T-helper 17 cell (primary cell): ENCODE measurements at regions not wholly inside any gene's neighbourhood (a gene's known extent, or its start where the extent isn't known, plus 50 kb on each side); places are given as distances from the start of the nearest gene placed in this dataset.

Experiments
- ATAC-seq: fragments of 150-1000 bp; cut with Tn5 transposase; 2 replicates; pipeline ENCODE4 v1.10.0; 2021; ENCODE audit warnings: mild to moderate bottlenecking, moderate library complexity
- DNase-seq, 3 donors: peaks; one replicate each; pipeline versions ENCODE4 v3.0.0 to v3.0.0-alpha.2; 2020 to 2021
- H3K9me3 ChIP-seq: one replicate; pipeline ENCODE4 v1.7.0; 2013; ENCODE audit warnings: low read length, mild to moderate bottlenecking; ENCODE audit not compliant: control insufficient read depth, poor library complexity, severe bottlenecking
- H3K27ac Mint-ChIP-seq: one replicate; pipeline ENCODE4 v1.8.0; 2022; ENCODE audit warnings: mild to moderate bottlenecking, moderate library complexity, mixed read lengths
- H3K27me3 Mint-ChIP-seq: one replicate; pipeline ENCODE4 v1.8.0; 2022; ENCODE audit warnings: mixed read lengths
- H3K36me3 Mint-ChIP-seq: one replicate; pipeline ENCODE4 v1.8.0; 2022; ENCODE audit warnings: low read depth, mixed read lengths
- H3K4me1 Mint-ChIP-seq: one replicate; pipeline ENCODE4 v1.8.0; 2022; ENCODE audit warnings: mild to moderate bottlenecking, mixed read lengths
- H3K4me3 Mint-ChIP-seq: one replicate; pipeline ENCODE4 v1.8.0; 2022; ENCODE audit warnings: mild to moderate bottlenecking, moderate library complexity, mixed read lengths

DNA sequence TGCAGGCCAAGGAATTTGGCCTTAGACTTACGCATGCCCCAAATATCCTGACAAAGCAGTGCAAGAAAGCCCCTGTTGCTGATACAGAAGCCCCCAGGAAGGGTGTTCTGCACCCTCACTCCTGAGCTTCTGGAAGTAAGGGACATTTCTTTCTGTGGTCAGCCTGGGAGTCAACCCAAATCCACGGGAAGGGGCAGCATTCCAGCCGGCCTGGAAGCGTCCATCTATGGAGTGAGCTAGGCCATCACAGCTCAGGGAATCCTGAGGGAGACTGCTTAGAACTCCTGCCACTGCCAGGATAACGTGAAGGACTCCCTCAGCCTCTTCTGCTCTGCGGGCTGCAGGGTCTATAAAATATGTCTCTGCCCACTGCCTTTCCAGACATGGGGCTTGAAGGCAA lies 173.9 kb downstream of the ANAPC1 start:
- no peaks in the 10 kb centered on the region for H3K36me3 Mint-ChIP-seq
- peaks cover 8% of the 10 kb centered on the region for H3K4me1 Mint-ChIP-seq
- ATAC-seq (no peak), DNase-seq (no peak)
- H3K9me3 ChIP-seq, result no peaks in the 10 kb centered on the region
- H3K27me3 Mint-ChIP-seq, result no peaks in the 10 kb centered on the region
- no peak overlapping the region for H3K27ac Mint-ChIP-seq
- H3K4me3 Mint-ChIP-seq, result no peak overlapping the region

- H3K36me3 Mint-ChIP-seq, result no peaks in the 10 kb centered on the region
- DNase-seq, result no peak
- ATAC-seq, result no peak
- H3K9me3 ChIP-seq, result no peaks in the 10 kb centered on the region
- no peaks in the 10 kb centered on the region for H3K27me3 Mint-ChIP-seq
- peaks cover 4% of the 10 kb centered on the region for H3K4me1 Mint-ChIP-seq
- H3K4me3 Mint-ChIP-seq, result no peak overlapping the region
- no peak overlapping the region for H3K27ac Mint-ChIP-seq
These were observed 173.4 kb downstream of the ANAPC1 start for GRCh38 chr2:111710613-111711012.

GRCh38 chr2:111711270-111711669 lies 172.7 kb downstream of the ANAPC1 start:
- no peaks in the 10 kb centered on the region for H3K36me3 Mint-ChIP-seq
- no peaks in the 10 kb centered on the region for H3K4me1 Mint-ChIP-seq
- no peaks in the 10 kb centered on the region for H3K27me3 Mint-ChIP-seq
- no peak overlapping the region for H3K27ac Mint-ChIP-seq
- DNase-seq (no peak), ATAC-seq (no peak)
- no peaks in the 10 kb centered on the region for H3K9me3 ChIP-seq
- no peak overlapping the region for H3K4me3 Mint-ChIP-seq

- no peaks in the 10 kb centered on the region for H3K9me3 ChIP-seq
- H3K27me3 Mint-ChIP-seq, result no peaks in the 10 kb centered on the region
- ATAC-seq (no peak), DNase-seq (no peak)
- H3K36me3 Mint-ChIP-seq, result no peaks in the 10 kb centered on the region
- H3K4me1 Mint-ChIP-seq, result no peaks in the 10 kb centered on the region
- no peak overlapping the region for H3K27ac Mint-ChIP-seq
- no peak overlapping the region for H3K4me3 Mint-ChIP-seq
These were observed 171.6 kb downstream of the ANAPC1 start for GRCh38 chr2:111712361-111712760.

DNA sequence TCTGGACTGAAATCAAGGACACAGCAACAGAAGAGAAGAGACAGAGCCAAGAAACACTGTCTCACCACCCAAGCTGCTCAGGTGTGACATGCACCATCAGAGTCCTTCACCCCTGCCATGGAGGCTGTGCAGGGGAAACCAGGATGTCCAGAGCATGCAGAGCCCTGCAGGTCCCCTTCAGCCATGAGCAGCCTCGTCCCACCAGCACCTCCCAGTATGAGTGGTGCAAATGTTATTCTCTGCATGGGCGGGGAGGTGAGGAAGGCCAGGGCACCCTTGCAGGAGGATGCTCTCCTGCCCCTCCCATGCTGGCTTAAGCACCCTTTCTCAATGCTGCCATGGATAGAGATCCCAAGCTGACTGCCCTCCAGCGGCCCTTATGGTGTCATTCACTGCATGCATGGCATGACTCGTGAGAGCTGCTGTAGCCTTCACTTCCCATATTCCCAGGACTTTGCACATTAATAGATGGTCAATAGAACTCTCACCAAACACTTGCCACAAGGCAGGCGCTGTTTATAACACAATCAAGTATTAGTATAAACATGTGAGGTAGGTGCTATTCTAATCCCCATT lies 171.0 kb downstream of the ANAPC1 start:
- Mint-ChIP-seq H3K4me1 (no peaks in the 10 kb centered on the region), H3K27ac (no peak overlapping the region), H3K36me3 (no peaks in the 10 kb centered on the region), H3K4me3 (no peak overlapping the region), H3K27me3 (no peaks in the 10 kb centered on the region)
- ATAC-seq (no peak), DNase-seq (no peak)
- no peaks in the 10 kb centered on the region for H3K9me3 ChIP-seq

DNA sequence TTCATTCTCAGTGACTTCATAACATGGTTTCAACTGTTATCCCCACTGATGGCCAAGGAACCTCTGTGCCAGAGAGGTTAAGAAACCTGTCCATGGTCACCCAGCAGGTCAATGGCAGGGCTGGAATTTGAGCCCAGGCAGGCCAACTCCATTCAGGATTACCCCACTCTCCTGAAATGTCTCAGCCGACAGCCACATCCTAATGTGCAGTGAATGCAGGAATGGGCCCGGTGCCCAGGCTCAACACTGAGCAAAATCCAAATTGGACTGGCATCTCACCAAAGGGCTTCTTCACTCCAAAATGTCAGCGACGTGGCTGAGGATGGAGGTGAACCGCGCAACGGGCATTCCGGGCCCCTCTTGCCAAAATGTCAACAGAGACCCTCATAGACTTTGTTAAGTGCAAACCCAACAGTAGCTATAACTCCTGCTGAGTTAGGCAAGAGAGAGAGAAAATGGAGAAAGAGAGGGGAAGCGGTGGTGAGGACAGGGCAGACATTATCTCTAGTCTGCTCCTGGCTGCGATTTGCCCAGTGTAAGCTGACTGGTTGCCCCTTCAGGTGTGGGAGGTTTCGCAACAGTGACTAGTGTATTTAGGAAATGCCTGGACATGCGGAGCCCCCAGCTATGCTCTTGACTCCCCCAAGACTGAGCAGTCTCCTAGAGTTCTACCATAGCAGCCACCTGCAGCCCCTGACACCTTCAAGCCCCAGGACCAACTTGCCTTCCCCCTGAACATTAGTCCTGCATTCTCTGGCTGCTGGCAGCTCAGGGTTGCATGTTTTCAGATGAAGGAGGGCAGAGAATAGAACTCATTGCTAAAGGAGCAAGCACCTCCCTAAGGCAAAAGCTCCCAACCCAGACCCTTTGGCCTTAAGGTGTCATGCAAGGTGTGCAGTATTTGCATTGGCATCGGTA lies 167.7 kb downstream of the ANAPC1 start:
- no peaks in the 10 kb centered on the region for H3K27me3 Mint-ChIP-seq
- ATAC-seq (no peak), DNase-seq (no peak)
- no peaks in the 10 kb centered on the region for H3K36me3 Mint-ChIP-seq
- H3K9me3 ChIP-seq, result no peaks in the 10 kb centered on the region
- H3K4me3 Mint-ChIP-seq, result no peak overlapping the region
- H3K4me1 Mint-ChIP-seq, result no peaks in the 10 kb centered on the region
- H3K27ac Mint-ChIP-seq, result no peak overlapping the region

DNA sequence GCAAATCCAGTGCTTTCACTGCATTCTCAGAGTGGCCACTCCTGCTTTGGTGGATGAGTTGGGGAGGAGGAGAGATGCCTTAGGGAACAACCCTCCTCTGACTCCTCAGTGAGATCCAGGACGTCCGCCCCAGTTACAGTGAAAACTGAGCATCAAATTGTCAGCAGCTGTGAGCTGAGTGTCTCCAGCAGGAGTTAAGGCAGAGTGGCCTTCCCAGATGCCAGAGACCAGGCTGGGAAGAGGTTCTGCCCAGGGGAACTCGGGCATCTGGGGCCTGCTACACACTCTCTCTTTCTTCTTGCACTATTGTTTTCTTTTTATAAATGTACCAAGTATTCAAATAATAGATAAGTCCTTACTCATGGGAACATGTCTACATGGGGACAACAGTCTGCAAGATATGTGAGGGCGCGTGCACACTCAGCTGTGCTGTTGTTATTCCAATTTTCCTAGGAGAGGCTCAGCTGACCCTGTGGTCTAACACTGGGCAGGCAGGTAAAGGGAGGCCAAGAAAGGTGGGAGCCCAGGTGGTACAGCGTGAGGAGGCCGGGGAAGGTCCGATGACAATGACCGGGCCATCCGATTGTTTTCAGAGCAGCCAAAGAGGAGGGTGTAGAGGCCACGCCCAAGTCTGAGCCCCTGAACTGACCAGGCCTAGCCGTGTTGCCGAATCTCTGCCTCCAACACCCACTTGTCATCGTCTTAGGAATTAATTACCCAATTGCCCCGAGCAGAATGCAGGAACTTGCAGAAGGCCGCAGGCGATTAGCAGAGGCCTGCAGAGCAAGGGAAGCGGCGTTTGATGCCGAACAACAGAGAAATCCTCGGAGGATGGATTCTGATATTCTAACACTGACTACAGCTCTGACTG lies 166.9 kb downstream of the ANAPC1 start:
- DNase-seq, result no peak
- no peak for ATAC-seq
- no peaks in the 10 kb centered on the region for H3K9me3 ChIP-seq
- Mint-ChIP-seq H3K27ac (no peak overlapping the region), H3K4me3 (no peak overlapping the region), H3K27me3 (no peaks in the 10 kb centered on the region), H3K36me3 (no peaks in the 10 kb centered on the region), H3K4me1 (no peaks in the 10 kb centered on the region)
